HCT116 (cell line): ENCODE measurements at regions not wholly inside any gene's neighbourhood (a gene's known extent, or its start where the extent isn't known, plus 50 kb on each side); places are given as distances from the start of the nearest gene placed in this dataset.

Source experiments
- ATAC-seq: fragments of 200-7000 bp; cut with Tn5 transposase; 2 replicates; pipeline ENCODE4 v1.9.1; 2020; ENCODE audit warnings: mild to moderate bottlenecking, moderate library complexity
- BruUV-seq: library from RNA; stranded (reverse); fragments of 400-500 nt; replicated peaks from 2 replicates; lab custom pipeline; 2021; lab: Mats Ljungman, UMichigan
- CTCF ChIA-PET: fragments of 300-600 bp; sonication (Branson Sonifier 250); formaldehyde crosslinking; loops from one replicate; lab custom pipeline; 2021; ENCODE audit warnings: antibody characterized with exemption; lab: Charles Lee
- POLR2A ChIA-PET: fragments of 300-600, 350-600 bp; sonication (Branson Sonifier 250); formaldehyde crosslinking; loops from one replicate; lab custom pipeline; 2021; ENCODE audit warnings: antibody characterized with exemption; lab: Charles Lee
- RAD21 ChIA-PET, 2 experiments: fragments of 300-600 bp; sonication (Branson Sonifier 250); formaldehyde crosslinking; loops; one replicate each; lab custom pipeline; 2023; ENCODE audit warnings: low total read pairs in 2 of 2; ENCODE audit not compliant: uncharacterized antibody in 2 of 2, unreplicated experiment in 2 of 2, low non-redundant PET in 1 of 2; lab: Charles Lee
- DNase-seq: peaks from one replicate; pipeline ENCODE4 v3.0.0-alpha.2; 2010; ENCODE audit warnings: low read depth, low spot score
- H2AFZ ChIP-seq: fragments of 200-600 bp; shearing (Covaris generic), sonication (generic); 2 replicates; pipeline ENCODE4 v1.6.1; 2017; ENCODE audit warnings: low read depth, mixed run types, mixed read lengths, antibody characterized with exemption, low read length; ENCODE audit not compliant: poor library complexity, severe bottlenecking
- H3K27ac ChIP-seq: 2 replicates; pipeline ENCODE4 v1.5.1; 2012; ENCODE audit warnings: low read depth, low read length
- H3K27me3 ChIP-seq: fragments of 200-600 bp; sonication (generic); 2 replicates; pipeline ENCODE4 v1.6.1; 2016; ENCODE audit warnings: mixed run types, low read length, mixed read lengths; ENCODE audit not compliant: insufficient read depth
- H3K36me3 ChIP-seq, 2 experiments: fragments of 200-500 bp in 1 of 2; fragments of 200-600 bp in 1 of 2; sonication (Bioruptor generic) in 1 of 2; sonication (generic) in 1 of 2; 2 replicates each; pipeline versions ENCODE4 v1.5.1 to v1.6.1; 2014 to 2016; ENCODE audit warnings: low read length in 2 of 2, inconsistent platforms in 1 of 2, mixed read lengths in 1 of 2, mixed run types in 1 of 2; ENCODE audit not compliant: insufficient read depth in 2 of 2, control insufficient read depth in 1 of 2
- H3K4me1 ChIP-seq, 2 experiments: fragments of 200-600 bp in 1 of 2; sonication (generic) in 1 of 2; 2 replicates each; pipeline versions ENCODE4 v1.5.1 to v1.6.1; 2012 to 2017; ENCODE audit warnings: low read length in 2 of 2, inconsistent platforms in 1 of 2, mild to moderate bottlenecking in 1 of 2, mixed read lengths in 1 of 2, mixed run types in 1 of 2, moderate library complexity in 1 of 2; ENCODE audit not compliant: insufficient read depth in 2 of 2, control insufficient read depth in 1 of 2
- H3K4me2 ChIP-seq: fragments of 200-600 bp; sonication (generic); 2 replicates; pipeline ENCODE4 v1.6.1; 2017; ENCODE audit warnings: mixed run types, low read length, mixed read lengths
- H3K4me3 ChIP-seq, 2 experiments: fragments of 200-600 bp in 1 of 2; sonication (generic) in 1 of 2; replicated peaks in 1 of 2; 2 replicates each; pipeline ENCODE4 v1.5.1; 2011 to 2016; ENCODE audit warnings: low read length in 2 of 2, control low read depth in 1 of 2, low read depth in 1 of 2, mild to moderate bottlenecking in 1 of 2, mixed read lengths in 1 of 2, mixed run types in 1 of 2
- H3K79me2 ChIP-seq: fragments of 200-600 bp; sonication (generic); 2 replicates; pipeline ENCODE4 v1.6.1; 2017; ENCODE audit warnings: mild to moderate bottlenecking, mixed run types, low read length, moderate library complexity, mixed read lengths; ENCODE audit not compliant: insufficient read depth
- H3K9ac ChIP-seq: fragments of 200-600 bp; sonication (generic); 2 replicates; pipeline ENCODE4 v1.6.1; 2016; ENCODE audit warnings: low read length, mixed read lengths
- H3K9me2 ChIP-seq: fragments of 200-600 bp; sonication (generic), shearing (Covaris generic); 2 replicates; pipeline ENCODE4 v1.6.1; 2017; ENCODE audit warnings: mixed run types, mild to moderate bottlenecking, moderate library complexity; ENCODE audit not compliant: insufficient read depth
- H3K9me3 ChIP-seq, 2 experiments: fragments of 200-500 bp in 1 of 2; fragments of 200-600 bp in 1 of 2; sonication (Bioruptor generic) in 1 of 2; sonication (generic) in 1 of 2; 2 replicates each; pipeline ENCODE4 v1.6.1; 2014 to 2017; ENCODE audit warnings: low read length in 2 of 2, mixed read lengths in 2 of 2, inconsistent platforms in 1 of 2, low read depth in 1 of 2, mild to moderate bottlenecking in 1 of 2, mixed run types in 1 of 2, moderate library complexity in 1 of 2; ENCODE audit not compliant: control insufficient read depth in 1 of 2, insufficient read depth in 1 of 2
- H4K20me1 ChIP-seq: fragments of 200-600 bp; sonication (generic), shearing (Covaris generic); 2 replicates; pipeline ENCODE4 v1.6.1; 2017; ENCODE audit warnings: mixed run types, mild to moderate bottlenecking, moderate library complexity; ENCODE audit not compliant: insufficient read depth
- CEBPB ChIP-seq: IDR thresholded peaks from 2 replicates; pipeline ENCODE4 v1.6.1; 2012; ENCODE audit warnings: low read depth
- EGR1 ChIP-seq: IDR thresholded peaks from 2 replicates; pipeline ENCODE4 v1.6.1; 2012; ENCODE audit warnings: low read depth
- ELF1 ChIP-seq: IDR thresholded peaks from 2 replicates; pipeline ENCODE4 v1.6.1; 2012; ENCODE audit warnings: low read depth, borderline replicate concordance
- EZH2 ChIP-seq: fragments of 200-600 bp; sonication (generic); IDR thresholded peaks from 2 replicates; pipeline ENCODE4 v1.6.1; 2017; ENCODE audit warnings: antibody characterized with exemption, mixed run types
- RAD21 ChIP-seq: IDR thresholded peaks from 2 replicates; pipeline ENCODE4 v1.6.1; 2012; ENCODE audit warnings: low read depth, mild to moderate bottlenecking
- SIN3A ChIP-seq: IDR thresholded peaks from 2 replicates; pipeline ENCODE4 v1.6.1; 2012; ENCODE audit warnings: low read depth
- SP1 ChIP-seq: IDR thresholded peaks from 2 replicates; pipeline ENCODE4 v1.6.1; 2012; ENCODE audit warnings: low read depth
- SRF ChIP-seq: IDR thresholded peaks from 2 replicates; pipeline ENCODE4 v1.6.1; 2012; ENCODE audit warnings: low read depth
- TCF7L2 ChIP-seq: IDR thresholded peaks from 2 replicates; pipeline ENCODE4 v1.7.0; 2011; ENCODE audit warnings: borderline replicate concordance, inconsistent platforms; ENCODE audit not compliant: insufficient read depth, insufficient read length; ENCODE audit errors: extremely low read depth
- ZFX ChIP-seq: fragments of 450-650 bp; IDR thresholded peaks from 2 replicates; pipeline ENCODE4 v1.6.1; 2017
- ZNF274 ChIP-seq: fragments of 200-500 bp; sonication (Bioruptor generic); IDR thresholded peaks from 2 replicates; pipeline ENCODE4 v1.6.1; 2014; ENCODE audit warnings: mild to moderate bottlenecking, low read depth, low read length, inconsistent platforms
- intact Hi-C: fragments of 100-400 bp; cut with micrococcal nuclease; formaldehyde crosslinking; loops from 2 replicates; pipeline ENCODE4 v1.10.0; 2022
- TF ChIP-seq, protein P1 (sequence below): IDR thresholded peaks from 2 replicates; pipeline ENCODE4 v1.6.1; 2012
- TF ChIP-seq, protein P2 (sequence below), 3 experiments: fragments of 200-600 bp in 1 of 3; sonication (generic) in 1 of 3; IDR thresholded peaks in 2 of 3; conservative IDR thresholded peaks in 1 of 3; 2 replicates each; pipeline ENCODE4 v1.5.1; 2012 to 2017; ENCODE audit warnings: low read depth in 2 of 3, low read length in 2 of 3, antibody characterized with exemption in 1 of 3, borderline replicate concordance in 1 of 3, control low read depth in 1 of 3, mild to moderate bottlenecking in 1 of 3, mixed read lengths in 1 of 3, mixed run types in 1 of 3, moderate library complexity in 1 of 3; ENCODE audit not compliant: insufficient read depth in 1 of 3

DNA sequence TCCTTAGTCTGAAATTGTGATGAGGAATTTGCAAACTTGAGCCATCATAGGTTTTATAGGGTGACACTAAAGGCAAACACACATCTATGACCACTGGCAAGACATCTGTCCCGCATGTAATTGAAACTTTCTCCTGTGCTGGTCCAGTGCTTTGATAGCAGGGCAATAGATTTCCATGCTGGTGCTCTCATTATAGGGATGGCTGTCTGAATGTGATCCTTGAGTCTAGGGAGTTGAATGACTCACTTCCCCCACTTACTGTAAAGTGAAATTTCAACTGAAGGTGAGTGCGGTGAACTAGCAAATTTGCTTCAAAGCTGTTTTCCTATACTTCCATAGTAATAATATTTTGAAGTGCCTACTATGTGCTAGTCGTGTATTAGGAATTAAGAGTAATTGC, 1630.0 kb downstream of the STIM2 start:
- H2AFZ ChIP-seq = no peak overlapping the region
- CTCF ChIA-PET = no interaction called here

DNA sequence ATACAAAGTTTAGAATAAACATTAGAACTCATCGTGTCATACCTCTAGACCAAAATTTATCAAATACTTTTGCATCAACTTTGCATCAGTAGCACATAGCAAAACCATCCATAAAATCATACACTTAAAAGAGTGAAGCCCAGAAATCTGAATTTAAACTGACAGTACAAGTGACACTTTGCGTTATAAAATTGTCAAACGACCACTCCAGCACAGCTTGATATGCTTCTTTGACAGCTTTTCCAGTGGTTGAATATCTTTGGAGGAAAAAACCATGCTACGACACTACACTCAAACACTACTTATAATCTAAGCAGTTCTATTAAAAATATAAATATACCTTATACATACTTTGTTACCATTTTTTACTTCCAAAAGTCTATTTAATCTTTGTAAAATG, 1644.4 kb downstream of the STIM2 start:
- DNase-seq = no peak
- no peak overlapping the region for H3K4me3 ChIP-seq
- H2AFZ ChIP-seq = no peak overlapping the region
- H3K79me2 ChIP-seq = no peaks in the 10 kb centered on the region
- TF ChIP-seq SIN3A (no peak), ZNF274 (no peak), ZFX (no peak), SP1 (no peak), SRF (no peak), CEBPB (no peak), RAD21 (no peak), ELF1 (no peak), TCF7L2 (no peak)
- TF ChIP-seq, protein P1, sequence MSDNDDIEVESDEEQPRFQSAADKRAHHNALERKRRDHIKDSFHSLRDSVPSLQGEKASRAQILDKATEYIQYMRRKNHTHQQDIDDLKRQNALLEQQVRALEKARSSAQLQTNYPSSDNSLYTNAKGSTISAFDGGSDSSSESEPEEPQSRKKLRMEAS = no peak
- TF ChIP-seq, protein P2, sequence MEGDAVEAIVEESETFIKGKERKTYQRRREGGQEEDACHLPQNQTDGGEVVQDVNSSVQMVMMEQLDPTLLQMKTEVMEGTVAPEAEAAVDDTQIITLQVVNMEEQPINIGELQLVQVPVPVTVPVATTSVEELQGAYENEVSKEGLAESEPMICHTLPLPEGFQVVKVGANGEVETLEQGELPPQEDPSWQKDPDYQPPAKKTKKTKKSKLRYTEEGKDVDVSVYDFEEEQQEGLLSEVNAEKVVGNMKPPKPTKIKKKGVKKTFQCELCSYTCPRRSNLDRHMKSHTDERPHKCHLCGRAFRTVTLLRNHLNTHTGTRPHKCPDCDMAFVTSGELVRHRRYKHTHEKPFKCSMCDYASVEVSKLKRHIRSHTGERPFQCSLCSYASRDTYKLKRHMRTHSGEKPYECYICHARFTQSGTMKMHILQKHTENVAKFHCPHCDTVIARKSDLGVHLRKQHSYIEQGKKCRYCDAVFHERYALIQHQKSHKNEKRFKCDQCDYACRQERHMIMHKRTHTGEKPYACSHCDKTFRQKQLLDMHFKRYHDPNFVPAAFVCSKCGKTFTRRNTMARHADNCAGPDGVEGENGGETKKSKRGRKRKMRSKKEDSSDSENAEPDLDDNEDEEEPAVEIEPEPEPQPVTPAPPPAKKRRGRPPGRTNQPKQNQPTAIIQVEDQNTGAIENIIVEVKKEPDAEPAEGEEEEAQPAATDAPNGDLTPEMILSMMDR (IDR thresholded peaks at IDR 0.05 in 2 of 3, conservative IDR thresholded peaks at IDR 0.05 in 1 of 3; ENCODE audit: borderline replicate concordance in 1 of 3, insufficient read depth in 1 of 3, low read depth in 2 of 3, low read length in 2 of 3) = no peak
- H3K27ac ChIP-seq = no peak overlapping the region
- H3K9me3 ChIP-seq = no peaks in the 10 kb centered on the region
- no TSS peak for BruUV-seq
- no peaks in the 10 kb centered on the region for H3K4me1 ChIP-seq
- no peaks in the 10 kb centered on the region for H3K9me2 ChIP-seq
- ChIA-PET RAD21 (no interaction called here), CTCF (no interaction called here), POLR2A (no interaction called here)
- H3K4me2 ChIP-seq = no peak overlapping the region
- H3K27me3 ChIP-seq = no peaks in the 10 kb centered on the region
- no peaks in the 10 kb centered on the region for H3K36me3 ChIP-seq
- intact Hi-C loops = no loop called here
- no peak for ATAC-seq
- no peaks in the 10 kb centered on the region for H4K20me1 ChIP-seq
- no peak overlapping the region for H3K9ac ChIP-seq

More for the DNA sequence above, 1630.0 kb downstream of the STIM2 start:
- no peaks in the 10 kb centered on the region for H3K79me2 ChIP-seq
- H3K27me3 ChIP-seq = no peaks in the 10 kb centered on the region
- intact Hi-C loops = no loop called here
- ATAC-seq (no peak), DNase-seq (no peak)
- H3K4me3 ChIP-seq = no peak overlapping the region
- BruUV-seq = no TSS peak
- no peaks in the 10 kb centered on the region for H3K9me2 ChIP-seq
- H4K20me1 ChIP-seq = no peaks in the 10 kb centered on the region
- no peak overlapping the region for H3K27ac ChIP-seq
- no peak for TF ChIP-seq ELF1
- TF ChIP-seq EZH2 = no peak
- TF ChIP-seq EGR1 = no peak
- ChIA-PET POLR2A (no interaction called here), RAD21 (no interaction called here)
- H3K4me1 ChIP-seq = no peaks in the 10 kb centered on the region
- no peak overlapping the region for H3K9ac ChIP-seq
- H3K9me3 ChIP-seq = no peaks in the 10 kb centered on the region
- H3K4me2 ChIP-seq = no peak overlapping the region
- H3K36me3 ChIP-seq = no peaks in the 10 kb centered on the region
